ENCODE measurements at regions not wholly inside any gene's neighbourhood (a gene's known extent, or its start where the extent isn't known, plus 50 kb on each side); places are given as distances from the start of the nearest gene placed in this dataset.

DNA sequence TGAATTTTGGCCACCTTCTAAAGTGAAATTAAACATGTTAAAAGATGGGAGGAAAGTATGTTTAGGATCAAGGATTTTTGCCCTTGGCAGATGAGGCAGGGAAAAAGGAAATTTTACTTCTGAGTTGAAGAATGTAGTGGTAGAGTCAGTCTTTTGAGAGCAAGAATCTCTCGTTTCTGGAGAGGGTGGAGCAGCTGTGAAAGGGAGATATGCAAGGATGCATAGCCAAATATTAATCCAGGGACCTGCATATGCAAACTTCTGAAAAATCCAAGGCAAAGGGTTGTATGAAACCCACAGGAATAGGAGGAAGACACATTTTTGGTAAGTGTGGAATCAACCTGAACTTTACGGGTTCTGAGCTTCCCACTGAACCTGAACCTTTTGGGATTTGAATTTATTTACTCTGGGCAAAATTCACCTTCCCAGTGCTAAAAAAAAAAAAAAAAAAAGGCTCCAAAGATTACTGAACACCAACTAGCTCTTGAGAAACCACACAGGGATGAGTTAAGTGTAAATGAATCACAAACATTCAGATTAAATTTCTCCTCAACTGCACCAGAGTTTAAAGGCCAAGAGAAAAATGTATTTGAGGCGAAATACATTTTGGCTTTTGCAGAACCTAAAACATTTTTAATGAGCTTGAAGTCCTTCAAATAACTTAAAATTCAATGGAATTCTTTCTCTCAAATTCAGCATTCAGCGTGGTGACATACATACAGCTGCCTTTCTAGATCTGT is 187.1 kb upstream of the CDKN3 start:
- DNase-seq (ENCODE audit: low read depth) = no peak

DNA sequence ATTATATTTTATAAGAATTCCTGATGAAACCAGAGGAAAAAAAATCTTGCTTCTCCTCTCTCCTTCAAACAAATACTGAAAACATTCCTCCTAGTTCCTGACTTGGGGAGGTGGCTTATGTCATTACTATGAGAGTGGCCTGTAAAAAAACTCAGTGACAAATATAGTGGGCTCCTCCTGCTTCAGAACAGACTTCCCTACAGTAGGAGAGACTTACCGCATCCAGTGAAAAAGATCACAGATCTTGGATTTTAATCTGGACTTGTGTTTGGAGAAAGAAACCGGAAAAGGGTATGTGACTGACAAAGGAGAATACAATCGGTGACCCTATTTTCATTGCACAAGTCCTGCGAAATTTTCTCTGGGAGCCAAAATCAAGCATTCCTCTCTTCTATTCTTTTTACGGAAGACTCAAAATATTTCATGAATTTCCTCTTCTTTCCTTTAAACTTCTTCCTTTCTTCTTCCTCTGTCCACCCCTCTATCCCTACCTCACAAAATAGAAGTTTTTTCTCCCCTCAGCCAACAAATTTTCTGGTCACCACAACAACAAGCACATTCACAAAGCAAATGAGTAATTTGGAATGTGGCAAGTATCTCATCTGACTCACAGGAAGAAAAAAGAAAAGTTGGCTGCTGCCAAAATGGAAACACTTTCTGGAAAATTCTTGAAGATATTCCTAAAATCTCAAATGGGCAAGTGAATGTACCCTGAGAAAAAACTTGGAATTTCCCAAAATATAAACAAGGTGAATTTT is 185.1 kb upstream of the CDKN3 start:
- DNase-seq (ENCODE audit: low read depth) = no peak

DNA sequence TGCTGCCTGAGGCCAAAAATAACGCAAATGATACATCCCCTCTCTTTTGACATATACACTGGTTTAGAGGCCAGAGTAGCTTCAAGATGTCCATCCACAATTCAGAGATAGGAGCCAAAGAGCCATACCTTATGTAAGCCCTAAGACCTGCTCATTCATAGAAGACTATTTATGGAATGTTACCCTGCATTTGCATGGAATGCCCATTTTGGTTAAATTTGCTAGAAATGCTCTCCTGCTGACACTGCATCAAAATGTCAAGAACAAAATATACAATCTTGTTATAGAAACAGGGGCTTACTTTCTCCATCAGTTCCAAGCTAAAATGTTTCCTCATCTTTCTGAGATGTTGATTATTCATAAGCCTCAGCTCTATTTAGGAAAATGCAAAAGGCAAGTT is 183.3 kb upstream of the CDKN3 start:
- no peak for DNase-seq (ENCODE audit: low read depth)

DNA sequence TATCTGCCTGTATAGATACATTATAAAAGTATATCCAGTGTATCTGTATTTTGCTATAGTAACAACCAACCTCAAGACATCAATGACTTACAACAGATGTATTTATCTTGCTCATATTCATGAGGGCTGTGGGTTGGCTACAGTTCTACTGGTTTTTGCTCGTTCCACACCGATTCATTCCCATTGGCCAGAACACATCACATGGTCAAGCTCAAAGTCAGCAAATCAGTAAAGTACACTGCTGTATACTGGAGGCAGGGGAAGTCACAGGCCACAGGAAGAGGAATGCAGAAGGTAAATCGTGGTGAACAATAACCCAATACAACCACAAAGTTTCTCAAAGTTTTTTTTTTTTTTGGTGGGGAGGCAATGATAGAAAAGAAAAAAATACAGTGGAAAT is 180.0 kb upstream of the CDKN3 start:
- DNase-seq (ENCODE audit: low read depth) = no peak

DNA sequence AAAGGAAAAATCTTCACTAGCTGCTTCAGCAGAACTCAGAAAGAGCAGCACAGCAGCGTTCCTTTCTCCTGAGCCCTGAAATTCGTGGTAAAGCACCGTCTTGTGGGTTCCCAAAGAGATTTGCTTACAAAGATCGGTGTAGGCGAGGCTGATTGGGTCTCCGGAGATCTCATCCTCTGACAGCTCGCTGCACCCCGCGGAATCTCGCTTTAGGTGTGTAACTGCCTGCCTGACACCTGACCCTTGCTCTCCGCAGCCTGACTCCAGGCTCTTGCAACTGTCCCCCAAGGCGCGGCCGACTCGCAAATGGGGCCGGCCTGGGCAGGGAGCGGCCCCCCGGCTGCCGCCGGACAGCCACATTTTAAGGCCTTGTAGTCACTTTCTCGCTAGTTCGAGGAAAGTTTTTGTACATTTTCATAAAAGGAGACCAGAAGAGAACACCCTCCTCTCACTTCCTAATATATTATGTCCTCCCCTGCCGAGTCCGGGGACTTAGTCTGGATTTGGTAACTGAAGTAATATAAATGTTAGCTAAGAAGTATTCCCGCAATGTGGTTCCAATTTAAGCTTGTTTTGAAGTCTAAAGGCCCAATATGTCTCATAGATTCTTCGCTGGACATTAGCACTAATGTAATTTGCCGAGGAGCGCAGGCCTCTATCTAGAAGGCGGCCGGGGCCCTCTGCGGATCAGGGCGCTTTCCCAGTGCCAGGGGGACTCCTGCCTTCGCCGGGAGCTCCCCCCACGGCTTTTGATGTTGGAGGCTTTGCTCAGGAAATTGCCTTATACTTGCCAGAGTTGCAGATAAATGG is 177.3 kb upstream of the CDKN3 start:
- no peak for DNase-seq (ENCODE audit: low read depth)

DNA sequence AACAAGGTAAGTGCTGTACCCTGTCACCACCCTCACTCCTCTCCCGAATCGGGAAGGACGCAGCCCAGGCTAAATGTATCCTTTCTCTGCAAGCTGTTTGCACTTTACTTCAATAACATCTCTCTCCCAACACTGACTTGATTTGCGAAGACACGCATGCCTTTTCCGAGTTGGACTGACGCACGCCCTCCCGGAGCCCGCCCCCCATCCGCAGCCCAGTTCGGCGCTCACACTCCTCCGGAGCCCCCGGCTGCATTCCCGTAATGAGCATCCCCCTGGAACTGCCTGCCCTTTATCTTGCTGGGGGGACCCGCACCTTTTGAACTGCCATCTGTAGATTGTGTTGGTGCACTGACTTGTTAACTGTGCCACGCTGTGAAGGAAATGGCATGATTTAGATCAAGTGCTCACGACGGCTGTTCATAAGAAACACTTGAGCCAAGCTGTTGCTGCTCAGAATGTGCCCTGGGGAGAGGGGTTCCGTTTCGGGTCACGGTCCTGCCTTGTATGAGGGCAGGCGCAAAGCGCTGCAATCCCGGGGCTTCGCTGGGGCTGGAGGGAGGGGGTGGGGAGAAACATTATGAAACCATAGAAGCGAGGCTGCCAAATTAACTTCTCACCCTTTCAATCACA is 176.6 kb upstream of the CDKN3 start:
- no peak for DNase-seq (ENCODE audit: low read depth)

DNA sequence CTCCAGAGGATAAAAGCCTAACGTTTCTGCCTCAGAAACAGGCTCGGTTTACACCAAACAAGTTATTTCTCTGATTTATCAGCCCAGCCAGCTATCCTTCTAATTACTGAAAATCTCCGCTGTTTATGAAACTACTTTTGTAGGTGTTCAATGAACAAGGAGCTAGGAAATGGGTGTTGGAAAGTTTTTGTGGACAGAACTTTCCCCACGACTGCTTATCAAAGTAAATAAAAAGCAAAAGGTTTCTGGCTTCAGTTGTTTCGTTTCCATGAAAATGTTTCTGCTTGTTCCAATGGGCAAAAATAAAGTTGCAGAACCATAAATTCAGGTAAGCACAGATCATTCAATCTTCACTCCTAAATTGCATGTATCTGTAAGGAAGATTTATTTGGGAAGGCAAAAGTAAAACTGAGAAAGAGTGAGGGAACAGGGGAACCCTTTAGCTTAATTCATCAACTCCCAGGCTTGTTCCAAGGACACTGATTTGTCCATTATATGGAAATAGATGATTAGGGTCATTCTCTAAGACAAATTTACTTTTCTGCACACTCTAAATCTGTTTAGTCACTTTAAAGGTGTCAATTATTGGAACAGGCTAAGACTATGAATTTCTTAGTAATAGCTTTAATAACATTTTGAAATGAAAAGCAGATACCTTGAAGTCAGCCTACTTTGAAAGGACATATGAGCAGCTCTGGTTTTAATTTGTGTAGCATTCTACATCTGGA is 175.9 kb upstream of the CDKN3 start:
- no peak for DNase-seq (ENCODE audit: low read depth)

DNA sequence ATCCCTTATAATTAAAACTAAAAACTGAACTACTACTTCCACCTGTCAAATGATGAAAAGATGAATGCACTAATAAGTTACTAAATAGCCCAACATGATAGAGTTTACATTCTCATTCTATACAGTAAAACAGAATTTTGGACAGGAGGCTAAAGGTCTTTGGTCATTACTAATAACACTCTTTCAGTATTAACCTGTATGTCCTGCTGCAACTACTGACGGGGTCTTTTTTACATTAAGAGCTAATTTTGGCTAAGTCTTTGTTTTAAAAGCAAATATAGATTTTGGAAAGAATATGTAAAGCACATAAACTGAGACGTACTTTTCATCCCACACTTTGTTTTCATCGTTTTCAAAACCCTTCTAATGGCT is 175.4 kb upstream of the CDKN3 start:
- DNase-seq (ENCODE audit: low read depth) = no peak

DNA sequence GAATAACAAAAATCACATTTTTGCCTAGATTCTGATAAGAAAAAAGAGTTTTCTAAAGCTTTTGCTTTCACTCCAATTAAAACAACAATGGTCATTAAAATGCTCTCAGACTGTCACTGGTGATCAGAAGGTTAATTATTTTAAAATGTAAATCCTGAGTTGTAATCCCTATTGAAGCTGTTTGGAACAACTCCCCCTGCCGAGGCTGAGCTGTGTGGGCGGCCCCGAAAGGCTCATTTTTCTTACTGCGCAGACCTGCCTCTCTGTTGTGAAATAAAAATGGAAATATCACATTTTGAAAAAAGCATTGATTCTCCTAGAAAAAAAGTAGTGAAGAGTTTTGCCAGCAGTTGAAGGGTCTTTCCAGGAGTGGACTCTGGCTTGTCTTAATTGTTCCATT is 174.8 kb upstream of the CDKN3 start:
- DNase-seq (ENCODE audit: low read depth) = no peak

DNA sequence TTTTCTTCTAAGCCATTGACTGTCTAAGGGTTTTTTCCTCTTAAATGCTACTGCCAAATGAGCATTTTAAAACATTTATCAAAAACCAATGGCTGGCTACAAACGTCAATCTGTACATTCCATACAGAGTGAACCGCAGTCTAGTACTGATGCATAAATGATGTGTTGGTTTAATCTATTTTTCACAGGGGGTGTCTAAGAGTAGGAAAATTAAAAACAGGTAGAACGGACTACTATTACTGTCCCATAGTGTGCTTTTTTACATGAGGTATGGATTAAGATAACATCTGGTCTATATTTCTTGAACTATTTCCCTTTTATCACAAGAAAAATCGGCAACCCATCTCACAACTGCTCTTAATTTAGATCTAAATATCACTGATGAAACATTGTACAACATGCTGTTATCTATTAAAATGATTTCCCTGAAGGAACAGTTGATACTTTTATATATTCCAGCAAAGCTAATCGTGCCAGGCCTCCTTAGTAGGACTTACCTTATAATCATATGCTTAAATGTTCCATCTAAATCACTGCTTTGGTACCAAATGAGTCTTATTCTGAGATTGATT is 172.9 kb upstream of the CDKN3 start:
- no peak for DNase-seq (ENCODE audit: low read depth)

DNA sequence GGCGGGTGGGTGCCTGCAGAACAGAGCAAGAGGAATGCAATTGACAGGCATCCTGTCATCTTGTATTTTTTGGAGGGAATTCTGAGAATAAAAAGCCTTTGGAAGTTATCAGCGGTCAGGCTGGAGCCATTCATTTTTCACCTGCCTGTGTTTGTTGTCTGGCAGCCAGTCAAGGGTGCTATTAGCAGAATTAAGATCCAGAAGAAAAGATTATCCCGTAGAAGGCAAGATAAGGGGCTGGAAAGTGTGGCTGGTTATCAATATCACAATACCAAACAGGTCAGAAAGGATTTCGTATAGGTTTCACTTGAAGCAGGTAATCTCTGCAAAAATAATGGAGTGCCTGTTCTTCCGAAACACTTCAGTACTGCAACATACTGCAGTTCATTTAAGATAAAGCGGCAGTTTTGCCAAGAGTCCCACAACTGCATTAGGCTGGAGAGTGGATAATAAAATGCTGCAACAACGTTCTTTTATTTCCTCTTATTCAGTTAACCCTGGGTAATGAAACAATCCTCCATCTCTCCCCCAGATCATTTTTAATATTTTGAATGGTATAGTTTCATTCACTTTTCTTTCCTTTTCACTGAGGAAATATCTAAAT is 171.2 kb upstream of the CDKN3 start:
- no peak for DNase-seq (ENCODE audit: low read depth)

DNA sequence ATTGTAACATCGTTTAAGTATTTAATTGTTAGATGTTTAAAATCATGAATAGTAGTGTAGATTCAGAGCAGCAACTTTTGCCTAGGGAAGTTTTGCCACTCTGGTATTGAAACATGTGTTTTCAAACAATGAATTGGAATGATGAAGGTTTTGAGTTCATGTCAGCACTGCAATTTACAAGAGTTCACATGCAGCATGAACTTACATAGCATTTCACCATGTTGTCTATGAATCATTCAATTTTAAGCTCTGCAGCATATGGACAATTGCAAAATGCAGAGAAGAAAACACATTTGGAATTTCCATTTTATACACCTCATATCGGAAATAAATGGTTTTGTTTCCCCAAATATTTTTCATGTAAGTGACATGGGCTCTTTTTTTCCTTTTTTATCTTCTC is 170.7 kb upstream of the CDKN3 start:
- no peak for DNase-seq (ENCODE audit: low read depth)

DNA sequence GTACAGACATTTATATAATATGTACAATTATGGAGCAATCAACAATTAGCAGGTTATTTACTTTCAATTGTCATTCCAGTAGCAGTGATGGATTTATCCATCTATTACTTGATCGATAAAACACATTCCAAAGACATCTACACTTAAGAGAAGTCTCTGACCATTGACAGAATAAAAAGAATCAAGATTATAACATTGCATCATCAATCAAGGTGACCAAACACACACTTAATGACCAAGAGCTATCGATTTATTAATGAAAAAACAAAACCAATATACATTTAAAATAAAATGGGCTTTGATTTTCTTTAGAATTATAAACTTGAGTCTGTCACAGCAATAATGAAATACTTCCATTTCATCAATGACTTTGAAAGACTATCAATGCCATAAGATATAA is 170.2 kb upstream of the CDKN3 start:
- DNase-seq (ENCODE audit: low read depth) = no peak

DNA sequence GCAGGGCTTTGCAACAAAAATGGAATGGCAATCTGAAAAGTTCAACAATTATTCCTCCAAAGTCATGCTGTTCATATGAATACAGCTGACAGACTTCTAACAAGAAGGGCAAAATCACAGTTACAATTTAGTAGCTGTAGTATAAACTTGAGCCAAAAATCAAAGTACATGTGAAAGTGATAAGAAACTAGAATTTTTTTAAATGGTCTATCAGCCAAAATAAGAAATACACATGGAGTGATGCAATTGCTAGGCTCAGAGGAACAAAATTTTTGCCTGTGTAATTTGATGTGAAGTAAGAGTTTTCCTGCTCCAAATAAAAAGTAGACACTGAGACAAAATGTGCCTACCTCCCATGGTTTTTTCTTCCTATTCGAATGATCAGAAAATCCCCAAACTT is 167.7 kb upstream of the CDKN3 start:
- no peak for DNase-seq (ENCODE audit: low read depth)

DNA sequence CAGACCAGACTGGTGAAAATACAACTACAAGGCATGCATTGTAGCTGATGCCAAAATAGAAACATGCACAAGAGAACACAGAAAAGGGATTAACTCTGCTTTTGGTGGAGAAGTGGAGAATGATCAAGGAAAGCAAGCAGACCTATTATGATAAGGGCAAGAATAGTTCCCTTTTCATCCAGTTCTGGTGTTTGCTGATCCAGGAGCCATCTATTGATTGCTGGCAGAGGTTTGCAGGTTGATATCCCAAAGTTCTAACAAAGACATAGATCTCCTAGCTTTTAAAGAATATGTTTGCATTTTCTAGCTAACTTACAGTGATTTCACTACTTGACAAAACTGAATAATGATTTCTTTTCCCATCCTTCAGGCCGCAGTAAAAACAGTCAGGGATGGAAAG is 166.2 kb upstream of the CDKN3 start:
- no peak for DNase-seq (ENCODE audit: low read depth)

DNA sequence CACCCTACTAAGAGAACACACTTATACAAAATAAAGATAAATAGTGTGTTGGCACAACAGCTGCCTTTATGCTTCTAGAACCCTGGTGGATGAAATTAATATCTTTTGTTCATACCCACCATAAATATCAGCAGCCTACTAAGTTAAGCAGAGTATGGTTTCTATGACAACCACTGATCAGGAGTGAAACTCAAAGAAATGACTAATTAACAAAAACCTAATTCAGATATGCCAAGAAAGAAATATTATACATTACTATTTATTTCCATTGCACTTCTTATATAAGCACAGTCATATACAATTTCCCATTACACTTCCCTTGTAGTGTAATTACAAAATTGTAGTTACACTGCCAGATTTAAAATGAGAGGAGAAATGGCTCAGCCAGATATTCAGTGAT is 164.1 kb upstream of the CDKN3 start:
- no peak for DNase-seq (ENCODE audit: low read depth)

DNA sequence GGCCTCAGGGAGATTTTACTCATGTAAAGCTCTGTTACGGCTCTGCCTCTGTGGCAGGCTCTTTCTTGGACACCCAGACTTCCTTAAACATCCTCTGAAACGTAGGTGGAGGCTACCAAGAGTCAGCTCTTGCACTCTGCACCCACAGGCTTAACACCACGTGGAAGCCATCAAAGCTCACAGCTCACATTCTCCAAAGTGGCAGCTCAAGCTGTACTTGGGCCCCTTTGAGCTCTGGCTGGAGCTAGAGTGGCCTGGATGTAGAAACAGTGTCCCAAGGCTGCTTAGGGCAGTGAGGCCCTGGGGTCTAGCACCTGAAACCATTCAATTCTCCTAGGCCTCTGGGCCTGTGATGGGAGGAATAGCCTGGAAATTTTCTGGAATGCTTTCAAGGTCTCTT is 155.3 kb upstream of the CDKN3 start:
- DNase-seq (ENCODE audit: low read depth) = no peak

DNA sequence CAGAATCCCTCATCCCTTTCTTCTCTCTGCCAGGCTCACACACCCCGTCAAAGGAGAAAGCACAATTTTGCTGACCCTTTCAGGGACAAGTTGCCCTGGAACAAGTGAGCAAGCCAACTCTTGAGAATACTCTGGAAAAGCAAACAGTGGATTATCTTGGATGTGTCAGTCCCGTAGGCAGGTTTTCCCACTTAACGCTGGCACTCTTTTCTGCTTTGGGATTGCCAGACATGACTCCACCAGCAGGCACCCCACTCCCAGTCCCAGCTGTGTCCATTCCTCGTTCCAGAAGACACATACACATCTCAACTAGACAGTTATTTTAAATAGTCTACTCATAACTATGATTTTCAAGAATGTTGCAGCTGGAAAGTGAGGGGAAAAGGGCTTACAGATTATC is 145.5 kb upstream of the CDKN3 start:
- DNase-seq (ENCODE audit: low read depth) = no peak

DNA sequence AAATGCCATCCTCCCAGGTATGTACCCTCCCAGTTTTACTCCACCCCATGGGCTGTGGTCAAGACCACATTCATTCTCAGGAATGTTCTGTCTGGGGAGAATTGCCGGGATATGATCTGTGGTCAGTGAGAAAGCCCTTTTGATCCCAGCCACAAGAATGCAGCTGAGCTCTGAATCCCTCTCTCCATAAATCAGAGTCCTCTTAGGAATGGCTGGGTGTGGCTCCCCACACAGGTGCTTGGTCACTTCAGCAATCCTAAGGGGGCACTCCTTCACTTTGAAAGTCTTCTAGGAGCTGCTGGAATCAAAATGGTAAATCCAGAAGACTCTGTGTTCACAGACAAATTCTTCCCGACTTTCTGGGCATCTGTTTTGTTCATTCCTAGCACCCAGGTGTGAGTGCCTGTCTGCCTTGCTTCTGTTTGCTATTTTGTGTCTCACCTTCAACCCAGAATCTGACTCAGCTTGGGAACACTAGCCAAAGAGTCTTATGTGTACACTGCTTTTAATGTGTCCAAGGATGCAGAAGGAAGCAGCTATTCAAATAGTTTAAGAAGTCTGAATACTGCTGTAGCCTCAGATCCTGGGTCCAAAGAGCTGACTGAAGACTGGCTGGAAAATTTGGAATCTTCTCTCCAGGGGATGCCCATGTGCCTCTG is 144.6 kb upstream of the CDKN3 start:
- DNase-seq (ENCODE audit: low read depth) = no peak

DNA sequence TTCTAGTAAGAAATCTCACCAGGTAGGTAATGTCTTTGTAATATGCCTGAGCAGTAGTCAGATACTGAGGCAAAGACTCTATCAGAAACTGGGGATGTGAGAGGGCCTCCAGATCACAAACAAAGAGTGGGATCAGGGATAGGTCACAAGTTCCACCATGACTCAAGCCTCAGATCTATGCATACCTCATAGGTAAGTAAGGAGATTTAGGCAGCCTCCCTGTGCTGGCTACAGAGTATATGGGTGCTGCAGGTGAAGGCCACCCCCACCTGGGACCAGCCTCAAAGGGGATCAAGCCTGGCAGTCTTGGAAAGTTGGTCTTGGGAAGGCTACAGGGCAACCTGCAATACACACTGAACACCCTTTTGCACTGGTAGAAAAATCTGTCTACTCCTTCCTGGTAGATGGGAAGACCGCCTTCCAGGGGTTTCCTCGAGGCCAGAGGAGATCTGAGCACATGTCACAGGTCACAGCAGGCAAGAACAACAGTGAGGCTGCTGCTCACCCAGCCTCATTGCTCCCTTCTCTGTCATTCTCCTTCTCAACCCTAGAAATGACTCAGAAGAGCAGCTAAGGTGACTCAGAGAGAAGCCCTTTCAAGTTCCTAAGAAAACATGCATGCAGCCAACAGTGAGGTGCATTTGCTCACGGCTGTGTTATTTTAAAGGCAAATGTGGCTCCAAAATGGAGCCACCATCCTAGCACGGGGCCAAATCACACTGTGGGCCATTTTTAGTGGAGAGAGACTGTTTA is 143.4 kb upstream of the CDKN3 start:
- DNase-seq (ENCODE audit: low read depth) = no peak
